ENCODE measurements at regions not wholly inside any gene's neighbourhood (a gene's known extent, or its start where the extent isn't known, plus 50 kb on each side); places are given as distances from the start of the nearest gene placed in this dataset.

DNA sequence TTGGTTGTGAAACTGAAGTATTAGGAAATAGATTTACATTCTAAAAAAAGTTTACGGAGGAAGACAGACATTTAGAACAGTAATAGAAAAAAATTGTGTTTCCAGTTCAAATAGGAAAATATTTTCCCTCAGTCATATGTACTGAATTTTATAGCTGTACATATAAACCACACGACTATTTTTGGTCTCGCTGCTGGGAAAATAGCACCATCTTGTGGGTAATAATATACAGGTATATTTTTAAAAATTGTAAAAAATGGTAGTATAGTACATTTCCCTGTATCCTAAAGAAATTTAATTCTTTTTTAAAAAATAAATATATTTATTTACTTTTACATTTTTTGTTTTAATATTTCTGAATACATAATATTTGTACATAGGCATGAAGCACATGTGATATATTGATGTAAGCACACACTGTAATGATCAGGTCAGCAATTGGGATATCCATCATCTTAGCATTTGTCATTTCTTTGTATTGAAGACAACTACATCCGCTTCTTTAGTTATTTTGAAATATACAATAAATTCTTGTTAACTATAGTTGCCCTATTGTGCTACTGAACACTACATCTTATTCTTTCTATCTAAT is 168.6 kb downstream of the ALX1 start:
- TF ChIP-seq, protein P1, sequence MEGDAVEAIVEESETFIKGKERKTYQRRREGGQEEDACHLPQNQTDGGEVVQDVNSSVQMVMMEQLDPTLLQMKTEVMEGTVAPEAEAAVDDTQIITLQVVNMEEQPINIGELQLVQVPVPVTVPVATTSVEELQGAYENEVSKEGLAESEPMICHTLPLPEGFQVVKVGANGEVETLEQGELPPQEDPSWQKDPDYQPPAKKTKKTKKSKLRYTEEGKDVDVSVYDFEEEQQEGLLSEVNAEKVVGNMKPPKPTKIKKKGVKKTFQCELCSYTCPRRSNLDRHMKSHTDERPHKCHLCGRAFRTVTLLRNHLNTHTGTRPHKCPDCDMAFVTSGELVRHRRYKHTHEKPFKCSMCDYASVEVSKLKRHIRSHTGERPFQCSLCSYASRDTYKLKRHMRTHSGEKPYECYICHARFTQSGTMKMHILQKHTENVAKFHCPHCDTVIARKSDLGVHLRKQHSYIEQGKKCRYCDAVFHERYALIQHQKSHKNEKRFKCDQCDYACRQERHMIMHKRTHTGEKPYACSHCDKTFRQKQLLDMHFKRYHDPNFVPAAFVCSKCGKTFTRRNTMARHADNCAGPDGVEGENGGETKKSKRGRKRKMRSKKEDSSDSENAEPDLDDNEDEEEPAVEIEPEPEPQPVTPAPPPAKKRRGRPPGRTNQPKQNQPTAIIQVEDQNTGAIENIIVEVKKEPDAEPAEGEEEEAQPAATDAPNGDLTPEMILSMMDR (IDR thresholded peaks at IDR 0.05), result peak in 1 of 4 experiments; percentile 49
- TF ChIP-seq POLR2A (IDR thresholded peaks at IDR 0.05) (no peak), EP300 (IDR thresholded peaks at IDR 0.05) (no peak)
